ENCODE measurements at regions not wholly inside any gene's neighbourhood (a gene's known extent, or its start where the extent isn't known, plus 50 kb on each side); places are given as distances from the start of the nearest gene placed in this dataset.
A peak's percentile ranks its signal among the peaks of the same experiment; 100 is the strongest.
"Not testable (repeated sequence)": the region's sequence is repeated elsewhere in the genome, so short reads cannot be mapped to it uniquely, and the experiment has no call there.

GRCh38 chr5:104061707-104062106, 499.1 kb upstream of the NUDT12 start:
- no peak overlapping the region for H3K27ac Mint-ChIP-seq

GRCh38 chr5:104053353-104053649, 490.7 kb upstream of the NUDT12 start:
- no peaks in the 10 kb centered on the region for H3K36me3 Mint-ChIP-seq (ENCODE audit: low read depth)
- H3K27ac Mint-ChIP-seq = no peak overlapping the region
- no peaks in the 10 kb centered on the region for H3K4me1 Mint-ChIP-seq
- ChIA-PET CTCF (no interaction called here), POLR2A (no interaction called here)
- no peak overlapping the region for H3K4me3 Mint-ChIP-seq
- DNase-seq (no peak), ATAC-seq (no peak)
- no peaks in the 10 kb centered on the region for H3K27me3 Mint-ChIP-seq
- no peaks in the 10 kb centered on the region for H3K9me3 Mint-ChIP-seq (ENCODE audit: low read depth)
- intact Hi-C loops (cut with DNase I, micrococcal nuclease) = no loop called here

More at GRCh38 chr5:104061707-104062106, 499.1 kb upstream of the NUDT12 start:
- ChIA-PET CTCF (no interaction called here), POLR2A (no interaction called here)
- Mint-ChIP-seq H3K9me3 (ENCODE audit: low read depth) (no peaks in the 10 kb centered on the region), H3K36me3 (ENCODE audit: low read depth) (no peaks in the 10 kb centered on the region), H3K4me3 (no peak overlapping the region), H3K27me3 (no peaks in the 10 kb centered on the region), H3K4me1 (no peaks in the 10 kb centered on the region)
- intact Hi-C loops (cut with DNase I, micrococcal nuclease) = no loop called here
- ATAC-seq (no peak), DNase-seq (no peak)

GRCh38 chr5:104052558-104053352, 490.2 kb upstream of the NUDT12 start:
- no peak overlapping the region for H3K4me3 Mint-ChIP-seq
- no peaks in the 10 kb centered on the region for H3K36me3 Mint-ChIP-seq (ENCODE audit: low read depth)
- ChIA-PET POLR2A (no interaction called here), CTCF (no interaction called here)
- H3K27me3 Mint-ChIP-seq = no peaks in the 10 kb centered on the region
- H3K27ac Mint-ChIP-seq = no peak overlapping the region
- no peaks in the 10 kb centered on the region for H3K9me3 Mint-ChIP-seq (ENCODE audit: low read depth)
- no peak for DNase-seq
- intact Hi-C loops (cut with DNase I, micrococcal nuclease) = no loop called here
- no peak for ATAC-seq
- no peaks in the 10 kb centered on the region for H3K4me1 Mint-ChIP-seq

- intact Hi-C loops (cut with DNase I, micrococcal nuclease) = no loop called here
- H3K36me3 Mint-ChIP-seq (ENCODE audit: low read depth) = no peaks in the 10 kb centered on the region
- H3K27ac Mint-ChIP-seq = no peak overlapping the region
- ChIA-PET POLR2A (no interaction called here), CTCF (interaction anchor here (0.6 kb wide), 1 partner anchor 129 kb away, joined by 3 read pairs; no protein-coding TSS in a partner anchor)
- DNase-seq (no peak), ATAC-seq (no peak)
- H3K4me3 Mint-ChIP-seq = no peak overlapping the region
- H3K27me3 Mint-ChIP-seq = no peaks in the 10 kb centered on the region
- H3K9me3 Mint-ChIP-seq (ENCODE audit: low read depth) = no peaks in the 10 kb centered on the region
- H3K4me1 Mint-ChIP-seq = no peaks in the 10 kb centered on the region
Observed at GRCh38 chr5:104050436-104050835, 487.8 kb upstream of the NUDT12 start.

- no peaks in the 10 kb centered on the region for H3K27me3 Mint-ChIP-seq
- ChIA-PET CTCF (interaction anchor here (0.6 kb wide), 1 partner anchor 129 kb away, joined by 3 read pairs; no protein-coding TSS in a partner anchor), POLR2A (no interaction called here)
- intact Hi-C loops (cut with DNase I, micrococcal nuclease) = no loop called here
- H3K27ac Mint-ChIP-seq = no peak overlapping the region
- ATAC-seq (no peak), DNase-seq (no peak)
- H3K4me1 Mint-ChIP-seq = no peaks in the 10 kb centered on the region
- no peak overlapping the region for H3K4me3 Mint-ChIP-seq
- no peaks in the 10 kb centered on the region for H3K9me3 Mint-ChIP-seq (ENCODE audit: low read depth)
- H3K36me3 Mint-ChIP-seq (ENCODE audit: low read depth) = no peaks in the 10 kb centered on the region
Observed at GRCh38 chr5:104049752-104050151, 487.2 kb upstream of the NUDT12 start.

GRCh38 chr5:104048231-104048630, 485.6 kb upstream of the NUDT12 start:
- no peaks in the 10 kb centered on the region for H3K4me1 Mint-ChIP-seq
- peak; percentile 49 for ATAC-seq
- no peaks in the 10 kb centered on the region for H3K36me3 Mint-ChIP-seq (ENCODE audit: low read depth)
- ChIA-PET CTCF (no interaction called here), POLR2A (no interaction called here)
- no peaks in the 10 kb centered on the region for H3K27me3 Mint-ChIP-seq
- DNase-seq = no peak
- no peaks in the 10 kb centered on the region for H3K9me3 Mint-ChIP-seq (ENCODE audit: low read depth)
- intact Hi-C loops (cut with DNase I, micrococcal nuclease) = no loop called here
- H3K27ac Mint-ChIP-seq = no peak overlapping the region
- no peak overlapping the region for H3K4me3 Mint-ChIP-seq

GRCh38 chr5:104045987-104046386, 483.4 kb upstream of the NUDT12 start:
- no peak for DNase-seq
- Mint-ChIP-seq H3K27me3 (no peaks in the 10 kb centered on the region), H3K9me3 (ENCODE audit: low read depth) (peaks cover 4% of the 10 kb centered on the region), H3K4me3 (no peak overlapping the region), H3K27ac (no peak overlapping the region), H3K4me1 (no peaks in the 10 kb centered on the region), H3K36me3 (ENCODE audit: low read depth) (no peaks in the 10 kb centered on the region)
- POLR2A ChIA-PET = no interaction called here
- intact Hi-C loops (cut with DNase I, micrococcal nuclease) = no loop called here
- ATAC-seq = no peak
- CTCF ChIA-PET = no interaction called here

GRCh38 chr5:104039871-104040270, 477.3 kb upstream of the NUDT12 start:
- H3K9me3 Mint-ChIP-seq (ENCODE audit: low read depth); DNase-seq; CTCF ChIA-PET; H3K4me1 Mint-ChIP-seq; H3K27ac Mint-ChIP-seq; ATAC-seq; POLR2A ChIA-PET; H3K36me3 Mint-ChIP-seq (ENCODE audit: low read depth); H3K27me3 Mint-ChIP-seq; intact Hi-C loops (cut with DNase I, micrococcal nuclease); H3K4me3 Mint-ChIP-seq: not testable (repeated sequence)

GRCh38 chr5:104037136-104037535, 474.5 kb upstream of the NUDT12 start:
- H3K36me3 Mint-ChIP-seq (ENCODE audit: low read depth); POLR2A ChIA-PET; ATAC-seq; intact Hi-C loops (cut with DNase I, micrococcal nuclease); H3K27me3 Mint-ChIP-seq; H3K9me3 Mint-ChIP-seq (ENCODE audit: low read depth); DNase-seq; H3K4me3 Mint-ChIP-seq; CTCF ChIA-PET; H3K4me1 Mint-ChIP-seq; H3K27ac Mint-ChIP-seq: not testable (repeated sequence)

- H3K4me3 Mint-ChIP-seq; H3K9me3 Mint-ChIP-seq (ENCODE audit: low read depth); CTCF ChIA-PET; H3K27ac Mint-ChIP-seq; intact Hi-C loops (cut with DNase I, micrococcal nuclease); POLR2A ChIA-PET; H3K4me1 Mint-ChIP-seq; DNase-seq; H3K27me3 Mint-ChIP-seq; ATAC-seq; H3K36me3 Mint-ChIP-seq (ENCODE audit: low read depth): not testable (repeated sequence)
Observed at GRCh38 chr5:104033186-104033585, 470.6 kb upstream of the NUDT12 start.

GRCh38 chr5:104024538-104024937, 461.9 kb upstream of the NUDT12 start:
- Mint-ChIP-seq H3K27ac (no peak overlapping the region), H3K36me3 (ENCODE audit: low read depth) (no peaks in the 10 kb centered on the region), H3K9me3 (ENCODE audit: low read depth) (peaks cover 5% of the 10 kb centered on the region), H3K4me1 (no peaks in the 10 kb centered on the region), H3K27me3 (no peaks in the 10 kb centered on the region), H3K4me3 (no peak overlapping the region)
- intact Hi-C loops (cut with DNase I, micrococcal nuclease) = no loop called here
- DNase-seq (no peak), ATAC-seq (no peak)
- ChIA-PET CTCF (interaction anchor here (0.7 kb wide), 1 partner anchor 213 kb away, joined by 4 read pairs; no protein-coding TSS in a partner anchor), POLR2A (no interaction called here)

- intact Hi-C loops (cut with DNase I, micrococcal nuclease) = no loop called here
- no peak for DNase-seq
- Mint-ChIP-seq H3K9me3 (ENCODE audit: low read depth) (peaks cover 8% of the 10 kb centered on the region), H3K27me3 (no peaks in the 10 kb centered on the region), H3K4me3 (no peak overlapping the region), H3K4me1 (no peaks in the 10 kb centered on the region), H3K36me3 (ENCODE audit: low read depth) (no peaks in the 10 kb centered on the region), H3K27ac (no peak overlapping the region)
- ChIA-PET CTCF (no interaction called here), POLR2A (no interaction called here)
- no peak for ATAC-seq
Observed at GRCh38 chr5:104023739-104024138, 461.1 kb upstream of the NUDT12 start.

- Mint-ChIP-seq H3K4me1 (no peaks in the 10 kb centered on the region), H3K36me3 (ENCODE audit: low read depth) (no peaks in the 10 kb centered on the region), H3K9me3 (ENCODE audit: low read depth) (peaks cover 10% of the 10 kb centered on the region), H3K4me3 (no peak overlapping the region), H3K27me3 (no peaks in the 10 kb centered on the region), H3K27ac (no peak overlapping the region)
- no peak for DNase-seq
- intact Hi-C loops (cut with DNase I, micrococcal nuclease) = no loop called here
- ATAC-seq = no peak
- ChIA-PET POLR2A (no interaction called here), CTCF (no interaction called here)
Observed at GRCh38 chr5:104019956-104020355, 457.4 kb upstream of the NUDT12 start.
